ENCODE measurements at regions not wholly inside any gene's neighbourhood (a gene's known extent, or its start where the extent isn't known, plus 50 kb on each side); places are given as distances from the start of the nearest gene placed in this dataset.

GRCh38 chr1:182256931-182257330 is 134.7 kb downstream of the GLUL start:
- TF ChIP-seq GATA2 (IDR thresholded peaks at IDR 0.05; ENCODE audit: low read depth, low read length) (no peak), GATA3 (IDR thresholded peaks at IDR 0.05; ENCODE audit: low read depth, low read length) (no peak)

- TF ChIP-seq GATA3 (IDR thresholded peaks at IDR 0.05; ENCODE audit: low read depth, low read length) (no peak), GATA2 (IDR thresholded peaks at IDR 0.05; ENCODE audit: low read depth, low read length) (no peak)
Measured at GRCh38 chr1:182255494-182255893, 136.1 kb downstream of the GLUL start.

- TF ChIP-seq GATA2 (IDR thresholded peaks at IDR 0.05; ENCODE audit: low read depth, low read length) (no peak), GATA3 (IDR thresholded peaks at IDR 0.05; ENCODE audit: low read depth, low read length) (no peak)
Measured at GRCh38 chr1:182253319-182253860, 138.2 kb downstream of the GLUL start.

GRCh38 chr1:182251561-182251960 is 140.0 kb downstream of the GLUL start:
- TF ChIP-seq GATA2 (IDR thresholded peaks at IDR 0.05; ENCODE audit: low read depth, low read length) (no peak), GATA3 (IDR thresholded peaks at IDR 0.05; ENCODE audit: low read depth, low read length) (no peak)

- TF ChIP-seq GATA2 (IDR thresholded peaks at IDR 0.05; ENCODE audit: low read depth, low read length) (no peak), GATA3 (IDR thresholded peaks at IDR 0.05; ENCODE audit: low read depth, low read length) (no peak)
Measured at GRCh38 chr1:182249201-182249676, 142.4 kb downstream of the GLUL start.

- no peak for TF ChIP-seq GATA3 (IDR thresholded peaks at IDR 0.05; ENCODE audit: low read depth, low read length)
- no peak for TF ChIP-seq GATA2 (IDR thresholded peaks at IDR 0.05; ENCODE audit: low read depth, low read length)
Measured at GRCh38 chr1:182248721-182249120, 142.9 kb downstream of the GLUL start.

- TF ChIP-seq GATA2 (IDR thresholded peaks at IDR 0.05; ENCODE audit: low read depth, low read length) = no peak
Measured at GRCh38 chr1:182246783-182247182, 144.8 kb downstream of the GLUL start.

- TF ChIP-seq GATA3 (IDR thresholded peaks at IDR 0.05; ENCODE audit: low read depth, low read length) = no peak
- no peak for TF ChIP-seq GATA2 (IDR thresholded peaks at IDR 0.05; ENCODE audit: low read depth, low read length)
Measured at GRCh38 chr1:182245040-182245439, 146.6 kb downstream of the GLUL start.

GRCh38 chr1:182244451-182244850 is 147.1 kb downstream of the GLUL start:
- TF ChIP-seq GATA3 (IDR thresholded peaks at IDR 0.05; ENCODE audit: low read depth, low read length) (no peak), GATA2 (IDR thresholded peaks at IDR 0.05; ENCODE audit: low read depth, low read length) (no peak)

- TF ChIP-seq GATA3 (IDR thresholded peaks at IDR 0.05; ENCODE audit: low read depth, low read length) (no peak), GATA2 (IDR thresholded peaks at IDR 0.05; ENCODE audit: low read depth, low read length) (no peak)
Measured at GRCh38 chr1:182242641-182243040, 148.9 kb downstream of the GLUL start.

GRCh38 chr1:182240085-182240484 is 151.5 kb downstream of the GLUL start:
- no peak for TF ChIP-seq GATA3 (IDR thresholded peaks at IDR 0.05; ENCODE audit: low read depth, low read length)
- TF ChIP-seq GATA2 (IDR thresholded peaks at IDR 0.05; ENCODE audit: low read depth, low read length) = no peak

GRCh38 chr1:182238421-182238820 is 153.2 kb downstream of the GLUL start:
- TF ChIP-seq GATA3 (IDR thresholded peaks at IDR 0.05; ENCODE audit: low read depth, low read length) (no peak), GATA2 (IDR thresholded peaks at IDR 0.05; ENCODE audit: low read depth, low read length) (no peak)

- TF ChIP-seq GATA3 (IDR thresholded peaks at IDR 0.05; ENCODE audit: low read depth, low read length) (no peak), GATA2 (IDR thresholded peaks at IDR 0.05; ENCODE audit: low read depth, low read length) (no peak)
Measured at GRCh38 chr1:182237329-182237728, 154.3 kb downstream of the GLUL start.

- TF ChIP-seq GATA3 (IDR thresholded peaks at IDR 0.05; ENCODE audit: low read depth, low read length) (no peak), GATA2 (IDR thresholded peaks at IDR 0.05; ENCODE audit: low read depth, low read length) (no peak)
Measured at GRCh38 chr1:182236651-182237077, 154.9 kb downstream of the GLUL start.

- no peak for TF ChIP-seq GATA2 (IDR thresholded peaks at IDR 0.05; ENCODE audit: low read depth, low read length)
- TF ChIP-seq GATA3 (IDR thresholded peaks at IDR 0.05; ENCODE audit: low read depth, low read length) = no peak
Measured at GRCh38 chr1:182235952-182236650, 155.5 kb downstream of the GLUL start.
